K562 (cell line): ENCODE measurements at regions not wholly inside any gene's neighbourhood (a gene's known extent, or its start where the extent isn't known, plus 50 kb on each side); places are given as distances from the start of the nearest gene placed in this dataset.

ENCODE experiments used
- ATAC-seq: fragments of 200-7000 bp; cut with Tn5 transposase; 3 replicates; pipeline ENCODE4 v1.9.1; 2020; ENCODE audit warnings: moderate library complexity
- BruUV-seq: library from RNA; stranded (reverse); fragments of 400-500 nt; replicated peaks from 2 replicates; lab custom pipeline; 2021; lab: Mats Ljungman, UMichigan
- CTCF ChIA-PET: fragments of 300-600 bp; formaldehyde crosslinking; extraction: SDS; loops from one replicate; lab custom pipeline; 2021; ENCODE audit warnings: low intra/inter-chr PET ratio; lab: Yijun Ruan, JAX
- POLR2A ChIA-PET: fragments of 300-600, 350-650 bp; sonication (Branson Sonifier 250); formaldehyde crosslinking; extraction: SDS; loops from one replicate; lab custom pipeline; 2021; ENCODE audit warnings: antibody characterized with exemption, inconsistent platforms; lab: Yijun Ruan, JAX
- DNase-seq, 4 experiments: peaks; one replicate each; pipeline versions ENCODE4 v3.0.0 to v3.0.0-alpha.2; 2011 to 2018; ENCODE audit warnings: low spot score in 3 of 4, mixed read lengths in 3 of 4; ENCODE audit errors: extremely low read depth in 1 of 4
- FAIRE-seq: peaks from 2 replicates; lab custom pipeline; 2011; peaks lifted over from hg19 to GRCh38; lab: Jason Lieb, UNC
- H2AFZ ChIP-seq: 2 replicates; pipeline ENCODE4 v1.6.0; 2011; ENCODE audit warnings: low read depth, low read length, control low read depth, inconsistent platforms
- H3K27ac ChIP-seq: fragments of 200-600 bp; 3 replicates; pipeline ENCODE4 v1.8.0; 2011; ENCODE audit warnings: low read depth, mild to moderate bottlenecking, control low read depth, inconsistent platforms, low read length, moderate library complexity, mixed read lengths; ENCODE audit errors: extremely low read depth
- H3K27me3 ChIP-seq, 2 experiments: fragments of 300-600 bp in 1 of 2; 2 replicates in 1 of 2; 3 replicates in 1 of 2; pipeline versions ENCODE4 v1.6.0 to v1.8.0; 2011; ENCODE audit warnings: inconsistent platforms in 2 of 2, low read length in 2 of 2, mild to moderate bottlenecking in 1 of 2, mixed read lengths in 1 of 2, moderate library complexity in 1 of 2; ENCODE audit not compliant: control insufficient read depth in 2 of 2, insufficient read depth in 2 of 2
- H3K36me3 ChIP-seq: fragments of 300-600 bp; 3 replicates; pipeline ENCODE4 v1.8.0; 2011; ENCODE audit warnings: mild to moderate bottlenecking, low read length, inconsistent platforms; ENCODE audit not compliant: control insufficient read depth, insufficient read depth
- H3K4me1 ChIP-seq, 2 experiments: fragments of 200-600 bp in 1 of 2; replicated peaks in 1 of 2; 2 replicates in 1 of 2; 3 replicates in 1 of 2; pipeline versions ENCODE4 v1.5.1 to v1.8.0; 2011; ENCODE audit warnings: inconsistent platforms in 2 of 2, low read length in 2 of 2, mild to moderate bottlenecking in 1 of 2, mixed read lengths in 1 of 2, moderate library complexity in 1 of 2; ENCODE audit not compliant: control insufficient read depth in 2 of 2, insufficient read depth in 2 of 2
- H3K4me2 ChIP-seq: 2 replicates; pipeline ENCODE4 v1.6.1; 2011; ENCODE audit warnings: low read length, control low read depth, inconsistent platforms, mixed read lengths; ENCODE audit not compliant: insufficient read depth
- H3K4me3 ChIP-seq: fragments of 200-600 bp; sonication (generic), shearing (Covaris generic); 2 replicates; pipeline ENCODE4 v1.5.1; 2016; ENCODE audit warnings: control low read depth, inconsistent platforms
- H3K79me2 ChIP-seq: fragments of 200-600 bp; 3 replicates; pipeline ENCODE4 v1.8.0; 2011; ENCODE audit warnings: low read length, inconsistent platforms; ENCODE audit not compliant: control insufficient read depth, insufficient read depth
- H3K9ac ChIP-seq, 2 experiments: 2 replicates each; pipeline versions ENCODE4 v1.6.0 to v1.6.1; 2011; ENCODE audit warnings: low read depth in 2 of 2, low read length in 2 of 2, control low read depth in 1 of 2, inconsistent platforms in 1 of 2, mild to moderate bottlenecking in 1 of 2, mixed read lengths in 1 of 2; ENCODE audit not compliant: insufficient read depth in 1 of 2
- H3K9me1 ChIP-seq: one replicate; pipeline ENCODE4 v1.6.0; 2011; ENCODE audit warnings: inconsistent platforms, mild to moderate bottlenecking, low read length, moderate library complexity; ENCODE audit not compliant: control insufficient read depth, insufficient read depth
- H3K9me3 ChIP-seq: replicated peaks from 2 replicates; pipeline ENCODE4 v1.5.1; 2011; ENCODE audit warnings: low read depth, low read length, inconsistent platforms; ENCODE audit not compliant: control insufficient read depth, insufficient read depth
- H4K20me1 ChIP-seq: replicated peaks from 2 replicates; pipeline ENCODE4 v1.6.1; 2011; ENCODE audit warnings: low read length, inconsistent platforms, mixed read lengths; ENCODE audit not compliant: control insufficient read depth, insufficient read depth
- ASH1L ChIP-seq: fragments of 450-650 bp; IDR thresholded peaks from 2 replicates; pipeline ENCODE4 v1.6.1; 2018; ENCODE audit warnings: borderline replicate concordance, mild to moderate bottlenecking, low read depth; ENCODE audit not compliant: partially characterized antibody
- ATF7 ChIP-seq: fragments of 450-650 bp; IDR thresholded peaks from 2 replicates; pipeline ENCODE4 v1.7.1; 2014; ENCODE audit warnings: mild to moderate bottlenecking, moderate library complexity
- CHD4 ChIP-seq: fragments of 200-600 bp; sonication (generic); IDR thresholded peaks from 3 replicates; pipeline ENCODE4 v1.6.1; 2012; ENCODE audit warnings: low read depth, mild to moderate bottlenecking, mixed read lengths, low read length, inconsistent platforms; ENCODE audit not compliant: insufficient read depth, insufficient replicate concordance, poor library complexity, severe bottlenecking
- CTBP1 ChIP-seq: fragments of 450-650 bp; IDR thresholded peaks from 2 replicates; pipeline ENCODE4 v1.6.1; 2016; ENCODE audit warnings: borderline replicate concordance
- PYGO2 ChIP-seq: fragments of 450-650 bp; IDR thresholded peaks from 2 replicates; pipeline ENCODE4 v1.6.1; 2016; ENCODE audit warnings: mild to moderate bottlenecking, missing genetic modification characterization, moderate library complexity, missing compliant biosample characterization
- ZNF23 ChIP-seq: fragments of 250-450 bp; sonication (Bioruptor Pico); IDR thresholded peaks from 2 replicates; pipeline ENCODE4 v1.4.0; 2020; ENCODE audit warnings: mild to moderate bottlenecking
- ZNF316 ChIP-seq: fragments of 450-650 bp; IDR thresholded peaks from 2 replicates; pipeline ENCODE4 v1.6.1; 2016
- WGBS: fragments of 100-300 bp; shearing (Covaris generic); methylation state at CpG from one replicate; pipeline ENCODE4 v1.1.6; 2016; ENCODE audit warnings: low coverage, mixed read lengths; ENCODE audit not compliant: insufficient coverage; ENCODE audit errors: missing lambda C conversion rate; 5-methylcytosine and 5-hydroxymethylcytosine counted together
- in situ Hi-C: fragments of 300-500 bp; cut with MboI; formaldehyde crosslinking; loops from 4 replicates; pipeline ENCODE4 v1.15.0; 2018; ENCODE audit warnings: inconsistent platforms, mixed read lengths
- intact Hi-C: fragments of 100-400 bp; cut with micrococcal nuclease; formaldehyde crosslinking; loops from 2 replicates; pipeline ENCODE4 v1.14.2; 2022
- TF ChIP-seq, protein P1 (sequence below), 2 experiments: fragments of 450-650 bp; IDR thresholded peaks; 2 replicates each; pipeline ENCODE4 v1.6.1; 2016
- TF ChIP-seq, protein P2 (sequence below): fragments of 250-450 bp; sonication (Bioruptor Pico); IDR thresholded peaks from 2 replicates; pipeline ENCODE4 v1.4.0; 2020; ENCODE audit warnings: borderline replicate concordance

GRCh38 chr5:107290780-107291398 is 379.8 kb downstream of the EFNA5 start:
- Histone ChIP-seq H4K20me1 (no peaks in the 10 kb centered on the region), H3K79me2 (no peaks in the 10 kb centered on the region), H3K4me3 (no peak overlapping the region), H3K27me3 (no peaks in the 10 kb centered on the region), H3K4me1 (no peaks in the 10 kb centered on the region), H3K9me3 (no peaks in the 10 kb centered on the region), H2AFZ (no peak overlapping the region), H3K36me3 (no peaks in the 10 kb centered on the region), H3K4me2 (no peak overlapping the region), H3K27ac (no peak overlapping the region), H3K9ac (no peak overlapping the region), H3K9me1 (no peaks in the 10 kb centered on the region)
- ChIA-PET POLR2A (no interaction called here), CTCF (no interaction called here)
- TF ChIP-seq PYGO2 (tag) (no peak), ASH1L (no peak)
- in situ Hi-C loops, result no loop called here
- intact Hi-C loops, result no loop called here
- ATAC-seq (no peak), FAIRE-seq (no peak), DNase-seq (no peak)
- 4% methylated on average over 6 of the region's 6 CpGs for WGBS
- no TSS peak for BruUV-seq

DNA sequence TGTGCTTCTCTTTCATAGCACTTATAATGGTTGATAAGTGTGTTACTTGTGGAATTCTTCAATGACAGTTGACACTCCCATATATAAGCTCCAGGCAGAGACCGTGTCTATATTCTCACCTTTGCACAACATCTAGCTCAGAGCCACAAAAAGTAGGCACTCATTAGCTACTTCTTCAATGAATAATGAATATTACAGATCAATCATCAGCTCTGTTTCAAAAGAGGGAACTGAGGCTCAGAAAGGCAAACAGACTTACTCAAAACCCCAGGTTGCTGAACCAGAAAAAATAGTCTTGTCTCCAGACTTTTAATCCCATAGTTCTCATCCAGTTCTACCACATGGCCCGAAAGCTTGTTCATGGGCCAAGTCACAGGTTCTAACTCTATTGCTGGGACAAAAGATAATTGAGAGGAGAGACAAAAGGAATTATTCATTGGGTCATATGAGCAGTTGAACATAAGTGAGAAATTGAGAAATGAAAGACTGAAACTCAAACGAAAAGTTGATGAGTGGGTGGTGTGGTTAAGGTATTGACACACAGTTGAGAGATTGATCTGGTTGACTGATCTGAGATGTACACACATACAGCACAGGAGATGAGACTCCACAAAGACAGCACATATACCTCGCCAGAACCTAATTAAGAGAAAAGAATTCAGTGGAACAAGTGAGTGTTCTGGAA is 381.6 kb downstream of the EFNA5 start:
- H3K9me1 ChIP-seq, result no peaks in the 10 kb centered on the region
- no peaks in the 10 kb centered on the region for H4K20me1 ChIP-seq
- WGBS, result 0% methylated on average over 4 of the region's 4 CpGs
- no peak overlapping the region for H3K9ac ChIP-seq
- TF ChIP-seq PYGO2 (tag) (no peak), ZNF316 (no peak), ZNF23 (CRISPR knock-in tag) (no peak), ATF7 (no peak), CHD4 (no peak), CTBP1 (no peak)
- TF ChIP-seq, protein P1, sequence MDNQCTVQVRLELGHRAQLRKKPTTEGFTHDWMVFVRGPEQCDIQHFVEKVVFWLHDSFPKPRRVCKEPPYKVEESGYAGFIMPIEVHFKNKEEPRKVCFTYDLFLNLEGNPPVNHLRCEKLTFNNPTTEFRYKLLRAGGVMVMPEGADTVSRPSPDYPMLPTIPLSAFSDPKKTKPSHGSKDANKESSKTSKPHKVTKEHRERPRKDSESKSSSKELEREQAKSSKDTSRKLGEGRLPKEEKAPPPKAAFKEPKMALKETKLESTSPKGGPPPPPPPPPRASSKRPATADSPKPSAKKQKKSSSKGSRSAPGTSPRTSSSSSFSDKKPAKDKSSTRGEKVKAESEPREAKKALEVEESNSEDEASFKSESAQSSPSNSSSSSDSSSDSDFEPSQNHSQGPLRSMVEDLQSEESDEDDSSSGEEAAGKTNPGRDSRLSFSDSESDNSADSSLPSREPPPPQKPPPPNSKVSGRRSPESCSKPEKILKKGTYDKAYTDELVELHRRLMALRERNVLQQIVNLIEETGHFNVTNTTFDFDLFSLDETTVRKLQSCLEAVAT (IDR thresholded peaks at IDR 0.05), result no peak
- TF ChIP-seq, protein P2, sequence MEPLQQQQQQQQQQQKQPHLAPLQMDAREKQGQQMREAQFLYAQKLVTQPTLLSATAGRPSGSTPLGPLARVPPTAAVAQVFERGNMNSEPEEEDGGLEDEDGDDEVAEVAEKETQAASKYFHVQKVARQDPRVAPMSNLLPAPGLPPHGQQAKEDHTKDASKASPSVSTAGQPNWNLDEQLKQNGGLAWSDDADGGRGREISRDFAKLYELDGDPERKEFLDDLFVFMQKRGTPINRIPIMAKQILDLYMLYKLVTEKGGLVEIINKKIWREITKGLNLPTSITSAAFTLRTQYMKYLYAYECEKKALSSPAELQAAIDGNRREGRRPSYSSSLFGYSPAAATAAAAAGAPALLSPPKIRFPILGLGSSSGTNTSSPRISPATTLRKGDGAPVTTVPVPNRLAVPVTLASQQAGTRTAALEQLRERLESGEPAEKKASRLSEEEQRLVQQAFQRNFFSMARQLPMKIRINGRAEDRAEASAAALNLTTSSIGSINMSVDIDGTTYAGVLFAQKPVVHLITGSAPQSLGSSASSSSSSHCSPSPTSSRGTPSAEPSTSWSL (CRISPR knock-in tag), result no peak
- no peak overlapping the region for H3K4me2 ChIP-seq
- H3K79me2 ChIP-seq, result no peaks in the 10 kb centered on the region
- no peaks in the 10 kb centered on the region for H3K9me3 ChIP-seq
- BruUV-seq, result no TSS peak
- CTCF ChIA-PET, result no interaction called here
- no peak for ATAC-seq
- no peak overlapping the region for H3K27ac ChIP-seq
- intact Hi-C loops, result no loop called here
- H3K4me3 ChIP-seq, result no peak overlapping the region
- H3K4me1 ChIP-seq, result no peaks in the 10 kb centered on the region
- DNase-seq, result no peak
- H2AFZ ChIP-seq, result no peak overlapping the region
- H3K27me3 ChIP-seq, result no peaks in the 10 kb centered on the region
- POLR2A ChIA-PET, result no interaction called here
- H3K36me3 ChIP-seq, result no peaks in the 10 kb centered on the region
- FAIRE-seq, result no peak
- in situ Hi-C loops, result no loop called here
